K562 (cell line): ENCODE measurements at regions not wholly inside any gene's neighbourhood (a gene's known extent, or its start where the extent isn't known, plus 50 kb on each side); places are given as distances from the start of the nearest gene placed in this dataset.

ENCODE experiments used
- ATAC-seq: fragments of 200-7000 bp; cut with Tn5 transposase; 3 replicates; pipeline ENCODE4 v1.9.1; 2020; ENCODE audit warnings: moderate library complexity
- BruUV-seq: library from RNA; stranded (reverse); fragments of 400-500 nt; replicated peaks from 2 replicates; lab custom pipeline; 2021; lab: Mats Ljungman, UMichigan
- CTCF ChIA-PET: fragments of 300-600 bp; formaldehyde crosslinking; extraction: SDS; loops from one replicate; lab custom pipeline; 2021; ENCODE audit warnings: low intra/inter-chr PET ratio; lab: Yijun Ruan, JAX
- POLR2A ChIA-PET: fragments of 300-600, 350-650 bp; sonication (Branson Sonifier 250); formaldehyde crosslinking; extraction: SDS; loops from one replicate; lab custom pipeline; 2021; ENCODE audit warnings: antibody characterized with exemption, inconsistent platforms; lab: Yijun Ruan, JAX
- DNase-seq, 4 experiments: peaks; one replicate each; pipeline versions ENCODE4 v3.0.0 to v3.0.0-alpha.2; 2011 to 2018; ENCODE audit warnings: low spot score in 3 of 4, mixed read lengths in 3 of 4; ENCODE audit errors: extremely low read depth in 1 of 4
- FAIRE-seq: peaks from 2 replicates; lab custom pipeline; 2011; peaks lifted over from hg19 to GRCh38; lab: Jason Lieb, UNC
- H2AFZ ChIP-seq: 2 replicates; pipeline ENCODE4 v1.6.0; 2011; ENCODE audit warnings: low read depth, low read length, control low read depth, inconsistent platforms
- H3K27ac ChIP-seq: fragments of 200-600 bp; 3 replicates; pipeline ENCODE4 v1.8.0; 2011; ENCODE audit warnings: low read depth, mild to moderate bottlenecking, control low read depth, inconsistent platforms, low read length, moderate library complexity, mixed read lengths; ENCODE audit errors: extremely low read depth
- H3K27me3 ChIP-seq, 2 experiments: fragments of 300-600 bp in 1 of 2; 2 replicates in 1 of 2; 3 replicates in 1 of 2; pipeline versions ENCODE4 v1.6.0 to v1.8.0; 2011; ENCODE audit warnings: inconsistent platforms in 2 of 2, low read length in 2 of 2, mild to moderate bottlenecking in 1 of 2, mixed read lengths in 1 of 2, moderate library complexity in 1 of 2; ENCODE audit not compliant: control insufficient read depth in 2 of 2, insufficient read depth in 2 of 2
- H3K36me3 ChIP-seq: fragments of 300-600 bp; 3 replicates; pipeline ENCODE4 v1.8.0; 2011; ENCODE audit warnings: mild to moderate bottlenecking, low read length, inconsistent platforms; ENCODE audit not compliant: control insufficient read depth, insufficient read depth
- H3K4me1 ChIP-seq, 2 experiments: fragments of 200-600 bp in 1 of 2; replicated peaks in 1 of 2; 2 replicates in 1 of 2; 3 replicates in 1 of 2; pipeline versions ENCODE4 v1.5.1 to v1.8.0; 2011; ENCODE audit warnings: inconsistent platforms in 2 of 2, low read length in 2 of 2, mild to moderate bottlenecking in 1 of 2, mixed read lengths in 1 of 2, moderate library complexity in 1 of 2; ENCODE audit not compliant: control insufficient read depth in 2 of 2, insufficient read depth in 2 of 2
- H3K4me2 ChIP-seq: 2 replicates; pipeline ENCODE4 v1.6.1; 2011; ENCODE audit warnings: low read length, control low read depth, inconsistent platforms, mixed read lengths; ENCODE audit not compliant: insufficient read depth
- H3K4me3 ChIP-seq: fragments of 200-600 bp; sonication (generic), shearing (Covaris generic); 2 replicates; pipeline ENCODE4 v1.5.1; 2016; ENCODE audit warnings: control low read depth, inconsistent platforms
- H3K79me2 ChIP-seq: fragments of 200-600 bp; 3 replicates; pipeline ENCODE4 v1.8.0; 2011; ENCODE audit warnings: low read length, inconsistent platforms; ENCODE audit not compliant: control insufficient read depth, insufficient read depth
- H3K9ac ChIP-seq, 2 experiments: 2 replicates each; pipeline versions ENCODE4 v1.6.0 to v1.6.1; 2011; ENCODE audit warnings: low read depth in 2 of 2, low read length in 2 of 2, control low read depth in 1 of 2, inconsistent platforms in 1 of 2, mild to moderate bottlenecking in 1 of 2, mixed read lengths in 1 of 2; ENCODE audit not compliant: insufficient read depth in 1 of 2
- H3K9me1 ChIP-seq: one replicate; pipeline ENCODE4 v1.6.0; 2011; ENCODE audit warnings: inconsistent platforms, mild to moderate bottlenecking, low read length, moderate library complexity; ENCODE audit not compliant: control insufficient read depth, insufficient read depth
- H3K9me3 ChIP-seq: replicated peaks from 2 replicates; pipeline ENCODE4 v1.5.1; 2011; ENCODE audit warnings: low read depth, low read length, inconsistent platforms; ENCODE audit not compliant: control insufficient read depth, insufficient read depth
- H4K20me1 ChIP-seq: replicated peaks from 2 replicates; pipeline ENCODE4 v1.6.1; 2011; ENCODE audit warnings: low read length, inconsistent platforms, mixed read lengths; ENCODE audit not compliant: control insufficient read depth, insufficient read depth
- ATF1 ChIP-seq, 2 experiments: fragments of 450-650 bp in 1 of 2; IDR thresholded peaks; 2 replicates each; pipeline ENCODE4 v1.6.1; 2016; ENCODE audit warnings: missing compliant biosample characterization in 1 of 2, missing genetic modification characterization in 1 of 2
- BCL6 ChIP-seq: fragments of 250-450 bp; sonication (Bioruptor Pico); IDR thresholded peaks from 2 replicates; pipeline ENCODE4 v1.4.0; 2020
- EHMT2 ChIP-seq: fragments of 450-650 bp; IDR thresholded peaks from 2 replicates; pipeline ENCODE4 v1.6.1; 2018; ENCODE audit warnings: antibody characterized with exemption
- FOXP1 ChIP-seq: sonication (generic); formaldehyde crosslinking; IDR thresholded peaks from 2 replicates; pipeline ENCODE4 v1.8.0; 2022; ENCODE audit warnings: mild to moderate bottlenecking, missing genetic modification reagents
- HBP1 ChIP-seq: fragments of 450-650 bp; formaldehyde crosslinking; IDR thresholded peaks from 2 replicates; pipeline ENCODE4 v1.4.0; 2022; ENCODE audit warnings: missing genetic modification characterization
- HDAC1 ChIP-seq, 2 experiments: fragments of 450-650 bp; IDR thresholded peaks; 2 replicates each; pipeline ENCODE4 v1.6.1; 2016 to 2017; ENCODE audit warnings: inconsistent platforms in 1 of 2, mild to moderate bottlenecking in 1 of 2, moderate library complexity in 1 of 2
- HDGF ChIP-seq: fragments of 450-650 bp; IDR thresholded peaks from 2 replicates; pipeline ENCODE4 v1.6.1; 2016
- RBM17 ChIP-seq: fragments of 200-400 bp; formaldehyde crosslinking; IDR thresholded peaks from 2 replicates; pipeline ENCODE4 v1.6.1; 2017; ENCODE audit warnings: low read depth, mild to moderate bottlenecking, low read length, borderline replicate concordance
- TFAM ChIP-seq: fragments of 250-450 bp; sonication (Bioruptor Pico); conservative IDR thresholded peaks from 2 replicates; pipeline ENCODE4 v1.5.0; 2021; ENCODE audit warnings: mild to moderate bottlenecking, moderate library complexity
- ZNF436 ChIP-seq: fragments of 250-450, 450-650 bp; sonication (Bioruptor Pico); formaldehyde crosslinking; IDR thresholded peaks from 2 replicates; pipeline ENCODE4 v1.7.0; 2020; ENCODE audit warnings: mild to moderate bottlenecking
- ZNF449 ChIP-seq: fragments of 250-450 bp; sonication (Bioruptor Pico); IDR thresholded peaks from 2 replicates; pipeline ENCODE4 v1.8.0; 2022; ENCODE audit warnings: moderate library complexity, mild to moderate bottlenecking, inconsistent platforms
- ZNF639 ChIP-seq, 2 experiments: fragments of 200-800 bp in 1 of 2; sonication (Bioruptor generic) in 1 of 2; sonication (generic) in 1 of 2; formaldehyde crosslinking in 1 of 2; IDR thresholded peaks in 1 of 2; conservative IDR thresholded peaks in 1 of 2; 2 replicates each; pipeline versions ENCODE4 v1.5.0 to v1.6.1; 2016 to 2020; ENCODE audit warnings: missing compliant biosample characterization in 1 of 2, missing genetic modification characterization in 1 of 2, missing genetic modification reagents in 1 of 2
- WGBS: fragments of 100-300 bp; shearing (Covaris generic); methylation state at CpG from one replicate; pipeline ENCODE4 v1.1.6; 2016; ENCODE audit warnings: low coverage, mixed read lengths; ENCODE audit not compliant: insufficient coverage; ENCODE audit errors: missing lambda C conversion rate; 5-methylcytosine and 5-hydroxymethylcytosine counted together
- in situ Hi-C: fragments of 300-500 bp; cut with MboI; formaldehyde crosslinking; loops from 4 replicates; pipeline ENCODE4 v1.15.0; 2018; ENCODE audit warnings: inconsistent platforms, mixed read lengths
- intact Hi-C: fragments of 100-400 bp; cut with micrococcal nuclease; formaldehyde crosslinking; loops from 2 replicates; pipeline ENCODE4 v1.14.2; 2022

GRCh38 chr22:47656806-47657205, 894.4 kb downstream of the TBC1D22A start (continued):
- no peak for TF ChIP-seq ZNF639 (CRISPR knock-in tag; conservative IDR thresholded peaks at IDR 0.05 in 1 of 2, IDR thresholded peaks at IDR 0.05 in 1 of 2)

GRCh38 chr22:47655930-47656329, 893.5 kb downstream of the TBC1D22A start:
- Histone ChIP-seq H3K9ac (no peak overlapping the region), H3K4me1 (no peaks in the 10 kb centered on the region), H3K4me3 (no peak overlapping the region), H3K27me3 (no peaks in the 10 kb centered on the region), H3K79me2 (peaks cover 19% of the 10 kb centered on the region), H3K4me2 (no peak overlapping the region), H3K27ac (no peak overlapping the region), H4K20me1 (0 out of 2 replicates have a peak, but pooled peaks cover 3% of the 10 kb centered on the region), H3K9me1 (no peaks in the 10 kb centered on the region), H3K36me3 (peaks cover 12% of the 10 kb centered on the region; the same call in 2 of the 3 replicates), H3K9me3 (no peaks in the 10 kb centered on the region), H2AFZ (no peak overlapping the region)
- intact Hi-C loops = no loop called here
- BruUV-seq = no TSS peak
- ATAC-seq (no peak), FAIRE-seq (no peak), DNase-seq (no peak)
- ChIA-PET CTCF (no interaction called here), POLR2A (no interaction called here)
- in situ Hi-C loops = no loop called here
- 42% methylated on average over 2 of the region's 3 CpGs for WGBS
- no peak for TF ChIP-seq TFAM (CRISPR knock-in tag)
- TF ChIP-seq HBP1 (CRISPR knock-in tag) = 0 out of 2 replicates have a peak, but pooled peaks have one; percentile 23
- no peak for TF ChIP-seq ZNF449 (CRISPR knock-in tag)
- TF ChIP-seq HDGF = no peak
- no peak for TF ChIP-seq BCL6 (CRISPR knock-in tag)
- no peak for TF ChIP-seq ZNF436
- TF ChIP-seq FOXP1 = no peak
- TF ChIP-seq RBM17 = no peak
- TF ChIP-seq ATF1 (CRISPR knock-in tag; IDR thresholded peaks at IDR 0.05) = no peak
- 0 out of 2 replicates have a peak, but pooled peaks have one; percentile 32 for TF ChIP-seq ATF1 (tag; IDR thresholded peaks at IDR 0.05)
- TF ChIP-seq EHMT2 = peak; percentile 75
- peak in 1 of 2 experiments; percentile 24; a peak in 1 of 4 replicates for TF ChIP-seq HDAC1 (IDR thresholded peaks at IDR 0.05)
